ENCODE measurements at regions not wholly inside any gene's neighbourhood (a gene's known extent, or its start where the extent isn't known, plus 50 kb on each side); places are given as distances from the start of the nearest gene placed in this dataset.

GRCh38 chr6:14276667-14277404, 159.3 kb downstream of the CD83 start:
- no peak for DNase-seq

DNA sequence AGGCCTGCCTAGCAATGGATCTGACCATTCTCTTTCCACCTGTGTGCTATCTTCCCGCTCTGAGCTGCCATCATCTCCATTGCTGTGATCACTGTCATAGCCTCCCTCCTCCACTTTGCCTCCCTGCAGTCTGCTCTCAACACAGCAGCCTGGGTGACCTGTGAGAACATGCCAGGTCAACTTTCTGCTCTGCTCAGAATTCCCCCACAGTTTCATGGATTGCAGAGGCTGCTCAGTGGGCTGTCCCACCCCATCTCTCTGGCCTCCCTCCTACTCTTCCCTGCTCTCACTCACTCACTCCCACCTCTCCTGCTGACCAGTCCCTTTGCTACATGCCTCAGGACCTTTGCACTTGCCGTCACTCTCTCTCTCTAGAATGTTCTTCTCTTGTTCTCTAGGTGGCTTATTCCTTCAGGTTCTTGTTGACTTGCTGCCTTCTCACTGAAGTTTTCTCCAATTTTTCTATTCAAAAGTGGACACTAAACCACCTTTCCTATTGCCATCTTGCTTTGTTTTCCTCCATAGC, 159.9 kb downstream of the CD83 start:
- DNase-seq, result no peak

- no peak for DNase-seq
Measured at GRCh38 chr6:14278006-14278405, 160.4 kb downstream of the CD83 start.

GRCh38 chr6:14278446-14278845, 160.9 kb downstream of the CD83 start:
- no peak for DNase-seq

DNA sequence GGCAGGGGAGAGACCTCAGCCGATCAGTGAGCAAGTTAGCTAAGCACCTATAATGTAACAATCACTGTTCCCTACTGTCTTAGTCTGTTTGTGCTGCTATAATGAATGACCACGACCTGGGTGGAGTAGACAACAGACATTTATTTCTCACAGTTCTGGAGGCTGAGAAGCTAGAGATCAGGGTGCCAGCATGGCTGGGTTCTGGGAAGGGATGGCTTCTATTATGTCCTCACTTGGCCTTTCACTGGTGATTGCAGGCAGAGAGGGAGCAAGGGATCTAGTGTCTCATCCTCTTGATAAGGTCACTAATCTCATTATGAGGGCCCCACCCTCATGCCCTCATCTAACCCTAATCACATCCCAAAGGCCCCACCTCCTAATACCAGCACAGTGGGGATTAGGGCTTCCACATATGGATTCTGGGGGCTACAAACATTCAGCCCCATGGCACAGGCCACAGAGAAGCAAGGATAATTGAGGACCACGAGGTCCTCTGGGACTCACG, 162.5 kb downstream of the CD83 start:
- DNase-seq, result no peak

DNA sequence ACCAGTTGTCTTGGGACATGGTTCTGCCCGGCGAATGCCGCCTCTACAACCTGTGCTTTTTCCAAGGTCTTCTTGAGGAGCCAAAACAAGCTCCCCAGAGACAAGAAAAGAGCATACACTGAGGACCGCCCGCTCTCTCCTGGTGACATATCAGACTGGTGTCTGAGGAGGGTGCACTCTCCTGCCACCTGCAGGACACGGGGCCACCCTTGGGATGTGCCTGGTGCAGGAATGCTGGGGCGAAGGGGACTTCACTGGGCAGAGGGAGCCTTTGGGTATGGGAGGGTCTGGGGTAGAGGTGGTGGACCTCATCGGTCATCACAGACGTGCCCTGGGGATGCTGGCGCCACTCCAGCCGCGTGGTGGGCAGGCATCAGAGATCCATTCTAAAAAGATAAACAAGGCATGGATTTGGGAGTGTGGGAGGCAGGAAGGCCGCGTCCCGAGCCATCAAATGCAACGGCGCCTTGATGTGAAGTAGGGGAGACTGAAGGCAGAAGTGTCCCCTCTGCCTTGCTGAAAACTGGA, 163.3 kb downstream of the CD83 start:
- no peak for DNase-seq

GRCh38 chr6:14281811-14282660, 164.5 kb downstream of the CD83 start:
- peak; percentile 86 for DNase-seq

- no peak for DNase-seq
Measured at GRCh38 chr6:14282854-14283505, 165.4 kb downstream of the CD83 start.

DNA sequence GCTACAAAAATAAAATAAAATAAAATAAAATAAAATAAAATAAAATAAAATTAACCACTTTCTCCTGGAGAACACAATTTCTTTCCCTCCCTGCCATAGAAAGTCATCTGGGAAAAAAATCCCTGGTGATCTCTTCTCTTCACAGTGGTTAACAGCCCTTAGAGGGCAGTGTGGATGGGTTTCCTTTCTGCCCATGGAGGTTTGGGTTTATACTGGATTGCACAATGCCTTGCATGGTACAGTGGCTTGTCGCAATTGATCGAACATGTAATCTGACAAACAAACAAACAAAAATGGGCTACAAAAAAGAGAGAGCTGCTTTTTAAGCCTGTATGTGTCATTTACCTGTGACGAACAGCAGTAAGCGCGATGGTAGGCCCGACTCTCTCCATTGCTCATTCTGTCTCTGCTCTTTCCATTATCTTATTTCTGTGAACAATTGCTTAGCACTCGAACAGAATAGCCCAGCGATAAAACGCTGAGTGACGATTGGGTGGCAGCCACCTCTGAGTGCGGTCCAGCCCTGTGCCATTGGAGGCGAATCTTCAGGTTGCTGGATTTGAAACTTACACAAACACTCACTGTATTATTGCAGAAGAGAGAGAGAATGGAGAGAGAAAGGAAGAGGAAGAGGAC, 166.1 kb downstream of the CD83 start:
- peak; percentile 51 for DNase-seq

- no peak for DNase-seq
Measured at GRCh38 chr6:14284969-14285590, 167.5 kb downstream of the CD83 start.

DNA sequence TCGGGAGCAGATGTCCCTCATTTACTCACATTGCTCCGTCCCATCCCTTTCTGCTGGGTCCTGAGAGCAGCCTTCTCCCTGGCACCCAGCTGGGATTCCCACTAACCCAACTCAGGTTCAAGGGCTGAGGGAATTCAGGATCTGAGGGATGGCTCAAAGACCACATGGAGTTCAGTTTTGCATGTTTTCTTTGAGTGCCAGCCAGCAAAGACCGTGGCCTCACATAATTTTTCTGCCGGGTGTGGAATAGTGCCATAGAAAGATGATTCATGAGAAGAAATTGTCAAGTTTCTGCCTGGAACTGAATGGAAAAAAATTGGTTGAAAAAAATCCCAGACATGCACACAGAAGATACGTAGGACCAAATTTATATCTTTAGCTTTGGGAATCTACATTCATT, 168.6 kb downstream of the CD83 start:
- no peak for DNase-seq

GRCh38 chr6:14286634-14287428, 169.3 kb downstream of the CD83 start:
- DNase-seq, result no peak

DNA sequence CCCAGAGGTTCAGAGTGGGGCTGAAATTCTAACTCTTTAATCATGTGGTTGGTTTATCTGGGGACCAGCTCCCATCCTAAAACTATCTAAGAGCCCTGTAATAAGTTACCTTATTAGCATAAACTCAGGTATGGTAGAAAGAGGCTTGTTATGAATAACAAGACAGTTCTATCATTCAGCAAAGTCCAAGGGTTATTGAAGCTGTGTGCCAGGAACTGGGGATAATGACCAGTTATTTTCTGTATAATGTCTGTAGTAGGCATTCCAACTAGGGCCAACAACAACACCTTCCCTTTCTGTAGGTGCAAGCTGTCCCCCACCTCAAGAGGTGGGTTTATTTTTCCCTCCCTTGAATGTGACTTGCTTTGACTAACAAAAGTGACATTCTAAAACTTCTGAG, 170.1 kb downstream of the CD83 start:
- DNase-seq, result no peak

DNA sequence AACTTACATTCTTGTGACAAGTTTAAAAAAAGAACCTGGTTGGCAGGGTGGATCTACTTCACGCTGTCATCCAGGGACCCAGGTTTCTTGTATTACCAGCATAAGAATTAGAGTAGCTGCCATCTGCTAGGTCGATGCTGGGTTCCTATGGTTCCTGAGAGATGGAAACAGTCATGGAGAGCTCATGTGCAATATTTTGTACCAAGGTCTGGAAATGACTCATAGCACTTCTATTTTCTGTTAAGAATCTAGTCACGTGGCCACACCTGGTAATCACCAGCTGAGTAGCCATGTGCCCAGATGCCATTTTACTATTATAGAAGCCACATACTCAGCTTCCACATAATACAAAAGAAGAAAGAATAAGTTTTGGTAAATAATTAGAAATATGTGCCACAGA, 171.3 kb downstream of the CD83 start:
- DNase-seq, result no peak

- DNase-seq, result no peak
Measured at GRCh38 chr6:14290041-14290771, 172.6 kb downstream of the CD83 start.

DNA sequence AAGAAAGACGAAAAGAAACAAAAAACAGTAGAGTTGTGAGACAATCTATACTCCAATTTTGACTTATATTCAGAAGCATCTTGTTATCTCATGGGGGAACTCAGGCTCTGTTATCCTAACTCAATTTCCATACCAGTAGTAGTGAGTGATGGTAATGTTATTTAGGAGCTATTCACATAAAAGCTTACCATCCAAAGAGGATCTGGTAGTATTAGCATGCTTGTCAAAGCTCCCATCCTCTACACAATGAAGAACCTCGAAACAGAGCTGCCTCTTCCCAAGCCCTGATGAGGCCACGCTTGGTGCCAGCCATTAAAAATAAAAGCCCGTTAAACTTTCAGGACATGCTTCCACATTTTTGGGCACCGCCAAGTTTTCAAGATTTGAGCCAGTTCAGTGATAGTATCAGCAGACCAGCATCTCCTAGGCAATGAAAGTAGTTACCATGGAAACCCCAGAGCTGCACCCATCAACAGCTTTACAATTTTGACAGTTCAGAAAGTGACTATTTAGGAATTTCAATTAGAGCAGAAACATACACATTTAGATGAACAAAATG, 173.3 kb downstream of the CD83 start:
- DNase-seq, result no peak

DNA sequence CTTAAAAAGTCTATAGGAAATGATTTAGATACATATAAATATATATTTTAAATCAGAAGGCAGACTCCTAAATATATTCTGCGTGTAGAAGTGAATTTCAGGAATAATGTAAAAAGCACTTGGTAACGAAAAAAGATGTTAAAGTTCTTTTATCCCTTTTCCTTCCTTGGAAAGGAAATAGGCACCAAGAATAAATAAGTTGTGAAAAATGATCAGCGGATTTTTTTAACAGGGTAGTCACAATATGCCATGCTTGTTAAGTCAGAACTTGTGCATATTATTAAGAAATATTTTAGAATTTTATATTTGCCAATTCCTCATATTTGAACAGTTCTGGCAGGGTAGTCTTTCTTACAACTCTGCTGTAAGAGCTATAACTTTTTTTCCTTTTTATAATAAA, 173.8 kb downstream of the CD83 start:
- DNase-seq, result no peak

- DNase-seq, result no peak
Measured at GRCh38 chr6:14292119-14292518, 174.5 kb downstream of the CD83 start.

GRCh38 chr6:14294270-14294951, 176.8 kb downstream of the CD83 start:
- DNase-seq, result no peak
